CD4-positive, alpha-beta T cell treated with Interleukin-6 for 4 hours (primary cell): ENCODE measurements at regions not wholly inside any gene's neighbourhood (a gene's known extent, or its start where the extent isn't known, plus 50 kb on each side); places are given as distances from the start of the nearest gene placed in this dataset.
"Not testable (repeated sequence)": the region's sequence is repeated elsewhere in the genome, so short reads cannot be mapped to it uniquely, and the experiment has no call there.

Source experiments
- DNase-seq: peaks from one replicate; pipeline ENCODE4 v3.0.0-alpha.2; 2020; ENCODE audit warnings: mixed read lengths

GRCh38 chr7:36039671-36040070 is 113.4 kb upstream of the EEPD1 start:
- no peak for DNase-seq

DNA sequence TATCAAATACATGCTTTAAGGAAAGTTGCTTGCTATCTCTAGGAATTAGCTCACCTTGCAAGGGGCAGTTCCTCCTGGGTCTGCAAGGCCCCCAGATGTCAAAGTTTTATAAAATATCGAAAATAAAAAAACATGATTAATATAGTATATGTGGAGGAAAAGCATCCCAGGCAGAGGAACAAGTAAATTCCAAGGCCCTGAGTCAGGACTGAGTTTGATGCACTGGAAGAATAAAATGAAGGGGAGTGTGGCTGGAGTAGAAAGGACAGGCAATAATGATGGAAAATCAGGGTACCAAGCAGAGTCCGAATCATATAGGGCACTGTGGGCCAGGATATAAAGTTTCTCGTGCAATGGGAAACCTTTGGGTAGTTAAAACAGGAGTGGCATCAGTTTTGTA is 112.4 kb upstream of the EEPD1 start:
- no peak for DNase-seq

- DNase-seq: no peak
Observed at GRCh38 chr7:36044101-36044892, 108.8 kb upstream of the EEPD1 start.

DNA sequence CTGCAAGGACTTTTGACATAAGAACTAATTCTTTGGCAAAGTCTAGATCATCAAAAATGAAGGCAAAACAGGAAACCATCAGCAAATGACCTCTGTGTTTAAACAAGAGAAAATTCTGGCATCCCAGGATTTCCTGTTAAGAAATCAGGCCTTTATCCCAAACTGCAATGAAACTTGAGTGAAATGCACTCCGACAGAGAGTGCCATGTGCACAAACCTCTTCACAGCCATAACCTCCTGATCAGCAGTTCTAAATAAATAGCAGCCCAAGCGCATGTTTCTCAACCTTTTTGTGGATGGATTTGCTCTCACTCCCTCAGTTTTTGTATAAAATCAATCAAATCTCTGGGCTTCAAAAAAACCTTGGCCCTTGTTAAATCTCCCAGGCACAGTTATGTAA is 107.7 kb upstream of the EEPD1 start:
- DNase-seq: no peak

DNA sequence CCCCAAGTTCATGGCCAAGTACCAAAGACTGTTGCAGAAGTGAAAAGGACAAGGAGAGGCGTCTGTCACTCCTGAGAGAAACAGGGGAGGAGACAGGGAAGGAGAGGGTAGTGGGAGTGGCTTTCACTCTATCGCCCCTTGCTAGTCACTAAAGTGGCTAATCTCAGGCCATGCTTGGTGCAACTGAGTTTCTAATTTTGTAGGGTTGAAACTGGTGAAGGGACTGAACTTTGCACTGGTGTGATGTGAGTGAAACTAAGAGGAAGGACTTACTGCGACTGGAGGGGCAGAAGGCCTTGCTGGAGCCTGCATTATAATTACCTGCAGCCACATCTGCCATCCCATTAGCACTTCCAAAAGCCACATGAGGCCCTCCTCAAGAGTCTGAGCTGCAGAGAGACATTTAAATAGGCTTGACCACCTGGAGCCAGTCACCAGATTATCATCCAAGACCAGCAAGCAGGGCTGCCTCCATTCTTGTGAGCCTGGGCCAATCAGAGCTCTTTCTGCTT is 107.2 kb upstream of the EEPD1 start:
- no peak for DNase-seq

DNA sequence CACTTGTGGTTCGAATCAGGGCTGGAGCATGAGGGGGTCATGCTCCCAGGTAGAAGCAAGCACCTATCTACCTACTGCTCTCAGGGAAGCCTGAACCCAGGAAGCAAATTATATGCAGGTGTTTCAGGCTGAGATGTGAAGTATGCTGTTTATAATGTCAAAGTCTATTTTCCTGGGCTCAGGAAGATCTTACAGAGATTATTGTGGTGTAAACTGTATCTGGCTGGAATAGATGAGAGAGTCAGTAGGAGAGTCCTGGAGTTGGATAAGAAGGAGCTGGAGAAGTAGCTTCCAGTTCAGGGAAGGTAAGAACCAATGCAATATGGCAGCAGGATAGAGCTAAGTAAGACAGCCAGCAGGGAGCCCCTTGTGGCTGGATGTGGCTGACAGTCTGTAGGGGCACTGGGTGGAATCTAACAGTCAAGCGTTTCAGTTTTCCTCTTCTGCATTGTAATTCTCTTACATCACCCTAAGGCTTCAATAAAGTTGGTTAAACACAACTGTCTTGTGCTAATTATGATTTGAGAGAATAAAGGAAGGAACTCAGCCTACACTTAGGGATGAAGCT is 105.9 kb upstream of the EEPD1 start:
- no peak for DNase-seq

- DNase-seq: no peak
Observed at GRCh38 chr7:36048141-36048901, 104.7 kb upstream of the EEPD1 start.

GRCh38 chr7:36048902-36049240 is 104.2 kb upstream of the EEPD1 start:
- DNase-seq: no peak

- DNase-seq: no peak
Observed at GRCh38 chr7:36051501-36051900, 101.6 kb upstream of the EEPD1 start.

DNA sequence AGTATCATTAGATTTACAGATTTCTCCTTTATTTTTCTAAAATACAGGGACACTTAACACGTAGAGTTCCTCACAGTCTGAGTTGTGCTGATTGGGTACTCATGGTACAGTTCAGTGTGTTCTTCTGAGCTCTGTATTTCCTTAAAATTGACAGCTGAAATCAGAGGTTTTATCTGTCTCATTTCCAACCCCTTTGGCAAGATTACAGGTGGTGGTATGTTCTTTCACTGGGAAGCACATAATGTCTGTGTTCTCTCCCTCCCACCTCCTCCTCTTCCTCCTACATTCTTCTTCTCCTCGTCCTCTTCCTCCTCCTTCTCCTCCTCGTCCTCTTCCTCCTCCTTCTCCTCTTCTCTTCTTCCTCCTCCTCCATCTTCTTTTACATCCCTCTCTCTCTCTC is 99.5 kb upstream of the EEPD1 start:
- DNase-seq: no peak

DNA sequence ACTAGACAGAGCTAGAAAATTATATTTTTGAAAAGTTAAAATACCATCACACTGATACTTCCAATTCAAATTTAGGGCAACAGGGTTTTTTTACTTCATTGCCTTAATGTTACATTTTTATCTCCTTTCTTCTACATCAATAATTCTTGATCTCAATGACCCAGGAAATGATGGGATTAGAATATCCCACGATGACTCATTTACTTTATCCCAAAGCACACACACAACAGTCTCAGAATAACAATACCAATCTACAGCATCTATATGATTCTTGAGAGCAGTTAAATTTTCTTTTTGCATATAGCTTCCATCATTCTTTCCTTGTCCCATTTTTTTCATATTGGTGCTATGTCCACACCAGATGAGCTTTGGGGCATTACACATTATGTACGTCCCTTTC is 98.4 kb upstream of the EEPD1 start:
- DNase-seq: no peak

DNA sequence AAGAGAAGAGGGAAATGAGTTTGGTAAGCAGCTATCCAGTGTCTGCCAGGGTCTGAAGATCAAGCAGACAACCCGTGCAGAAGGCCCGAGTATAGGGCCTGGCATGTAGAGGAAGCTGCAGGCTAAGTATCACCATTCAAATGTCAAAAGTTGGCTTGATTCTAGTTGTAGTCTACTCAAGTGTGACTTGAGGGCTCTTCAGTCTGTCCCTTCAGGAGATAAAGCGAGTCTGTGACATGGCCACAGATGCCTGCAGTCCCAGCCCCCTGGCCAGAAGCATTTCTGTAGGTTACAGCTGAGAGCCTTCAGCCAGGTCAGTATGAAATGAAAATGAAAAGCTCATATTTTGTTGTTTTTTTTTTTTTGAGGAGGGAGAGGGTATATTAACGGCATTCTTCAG is 97.8 kb upstream of the EEPD1 start:
- DNase-seq: no peak

GRCh38 chr7:36057323-36057722 is 95.7 kb upstream of the EEPD1 start:
- DNase-seq: no peak

DNA sequence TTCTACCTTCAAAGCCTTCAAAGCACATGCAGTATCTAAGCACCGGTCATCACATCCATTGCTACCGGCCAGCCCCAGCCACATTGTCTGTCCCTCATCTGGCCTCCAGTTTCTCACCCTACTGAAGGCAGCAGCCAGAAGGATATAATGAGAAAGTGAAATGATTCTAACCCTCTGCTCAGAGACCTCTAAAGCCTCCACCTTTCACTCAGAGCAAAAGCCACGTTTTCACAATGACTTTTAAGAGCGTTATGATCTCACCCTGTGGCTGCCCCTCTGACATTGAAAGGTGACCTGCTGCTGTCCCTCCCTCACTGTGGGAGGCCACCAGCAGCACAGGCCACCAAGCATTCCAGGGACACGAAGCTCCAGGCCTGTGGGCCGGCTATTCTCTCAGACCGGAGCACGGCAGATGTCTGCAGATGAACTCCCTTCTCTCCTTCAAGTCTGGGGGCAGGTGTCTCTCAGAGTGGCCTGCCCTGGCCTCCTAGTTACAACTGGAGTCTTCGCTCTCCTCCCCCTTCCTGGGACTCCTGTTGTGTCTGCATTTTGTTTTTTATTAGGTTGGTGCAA is 94.9 kb upstream of the EEPD1 start:
- no peak for DNase-seq

GRCh38 chr7:36060388-36060787 is 92.7 kb upstream of the EEPD1 start:
- not testable (repeated sequence) for DNase-seq

DNA sequence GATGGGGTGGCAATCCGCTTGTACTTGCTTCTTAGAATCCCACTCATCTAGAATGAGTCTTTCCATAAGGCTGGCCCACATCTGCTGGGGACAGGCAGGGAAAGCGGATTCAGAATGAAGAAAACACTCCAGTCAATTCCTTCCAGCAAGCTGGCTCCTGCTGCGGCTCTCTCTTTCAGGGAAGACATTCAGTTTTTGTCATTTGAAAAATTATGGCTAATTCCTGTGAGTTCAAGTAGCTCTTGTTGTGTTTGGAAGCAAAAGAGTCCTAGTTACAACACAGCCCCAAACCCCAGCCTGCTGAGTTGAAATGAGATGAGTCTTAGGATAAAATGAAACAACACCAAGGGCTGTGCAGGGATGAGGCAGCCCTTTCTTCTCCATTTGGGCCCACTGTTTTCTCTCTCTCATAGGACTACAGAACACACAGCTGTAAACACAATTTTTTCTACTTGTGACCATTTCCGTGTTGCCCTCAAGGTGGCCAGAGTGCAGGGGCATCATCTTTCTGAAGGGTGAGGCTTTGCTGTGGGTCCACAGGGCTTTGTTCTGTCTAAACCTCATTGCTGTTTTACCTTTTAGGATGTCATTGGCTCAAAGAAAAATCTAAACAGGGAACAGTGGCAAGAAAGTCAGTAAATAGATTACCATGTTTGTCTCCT is 90.8 kb upstream of the EEPD1 start:
- DNase-seq: no peak

- no peak for DNase-seq
Observed at GRCh38 chr7:36064676-36065075, 88.4 kb upstream of the EEPD1 start.

GRCh38 chr7:36065563-36066342 is 87.3 kb upstream of the EEPD1 start:
- DNase-seq: not testable (repeated sequence)

DNA sequence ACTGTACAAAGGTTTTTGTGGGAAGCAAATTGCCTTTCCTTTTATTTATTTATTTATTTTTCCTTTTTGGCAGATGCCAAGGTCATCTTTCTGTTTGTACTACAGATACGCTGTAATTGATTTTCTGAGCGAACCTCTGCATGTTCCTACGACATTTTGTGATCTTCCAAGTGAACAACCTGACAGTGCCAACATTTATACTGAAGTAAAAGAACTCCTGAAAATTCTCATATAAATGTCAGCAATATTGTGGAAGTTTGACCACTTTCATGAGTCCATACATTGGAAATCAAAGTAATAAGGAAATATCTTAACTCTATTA is 86.8 kb upstream of the EEPD1 start:
- DNase-seq: no peak

GRCh38 chr7:36070230-36070629 is 82.8 kb upstream of the EEPD1 start:
- DNase-seq: no peak

DNA sequence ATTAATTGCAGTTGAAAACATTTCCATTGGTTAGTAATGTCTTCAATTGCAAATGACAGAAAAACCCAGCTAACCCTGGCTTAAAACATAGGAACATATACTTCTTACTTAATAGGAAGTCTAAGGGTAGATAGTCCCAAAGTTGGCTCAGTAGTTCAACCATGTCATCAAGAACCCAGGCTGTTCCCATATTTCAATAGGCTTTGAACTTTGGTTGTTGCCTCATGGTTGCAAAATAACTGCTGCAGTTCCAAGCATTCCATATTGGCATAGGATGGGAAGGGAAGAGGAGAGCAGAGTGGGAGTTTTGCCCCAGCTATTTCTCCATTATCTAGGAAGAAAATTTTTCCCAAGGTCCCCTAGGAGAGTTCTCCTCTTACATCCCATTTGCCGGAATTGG is 81.4 kb upstream of the EEPD1 start:
- DNase-seq: no peak

DNA sequence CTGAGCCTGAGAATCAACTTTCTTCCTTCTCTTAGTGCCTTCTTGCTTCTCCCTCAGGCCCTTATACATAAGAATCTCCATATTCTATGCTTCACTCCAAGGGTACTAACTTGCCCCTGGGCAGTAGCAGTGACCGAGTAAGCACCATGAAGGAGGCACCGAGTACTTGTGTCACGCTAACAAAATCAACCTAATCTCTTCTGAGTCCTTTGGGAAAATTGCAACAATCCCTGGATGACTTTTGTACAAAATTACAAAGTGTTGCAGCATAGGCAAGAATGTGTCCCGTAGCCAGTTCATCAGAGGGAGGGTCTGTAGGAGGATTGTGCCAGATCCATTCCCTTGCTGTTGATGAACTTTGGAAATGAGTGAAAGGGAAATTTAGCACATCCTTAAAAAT is 80.4 kb upstream of the EEPD1 start:
- no peak for DNase-seq
